Osteocyte (in vitro differentiated cells): ENCODE measurements at regions not wholly inside any gene's neighbourhood (a gene's known extent, or its start where the extent isn't known, plus 50 kb on each side); places are given as distances from the start of the nearest gene placed in this dataset.

Experiments
- DNase-seq: peaks from one replicate; pipeline ENCODE4 v3.0.0; 2021; ENCODE audit warnings: mixed read lengths; ENCODE audit not compliant: unreplicated experiment; ENCODE audit errors: extremely low spot score
- H3K27ac Mint-ChIP-seq: one replicate; pipeline ENCODE4 v1.8.0; 2021; ENCODE audit warnings: mild to moderate bottlenecking, mixed read lengths; ENCODE audit not compliant: unreplicated experiment
- H3K27me3 Mint-ChIP-seq: one replicate; pipeline ENCODE4 v1.8.0; 2021; ENCODE audit warnings: mixed read lengths; ENCODE audit not compliant: unreplicated experiment
- H3K36me3 Mint-ChIP-seq: one replicate; pipeline ENCODE4 v1.8.0; 2021; ENCODE audit warnings: mixed read lengths; ENCODE audit not compliant: unreplicated experiment
- H3K4me1 Mint-ChIP-seq: one replicate; pipeline ENCODE4 v1.8.0; 2021; ENCODE audit warnings: mixed read lengths; ENCODE audit not compliant: unreplicated experiment
- H3K4me3 Mint-ChIP-seq: one replicate; pipeline ENCODE4 v1.8.0; 2021; ENCODE audit warnings: mild to moderate bottlenecking, moderate library complexity, mixed read lengths; ENCODE audit not compliant: unreplicated experiment
- H3K9me3 Mint-ChIP-seq: one replicate; pipeline ENCODE4 v1.8.0; 2021; ENCODE audit warnings: mixed read lengths; ENCODE audit not compliant: unreplicated experiment
- TF ChIP-seq, protein P1 (sequence below): fragments of 200-600 bp; sonication (generic); IDR thresholded peaks from 2 replicates; pipeline ENCODE4 v1.5.0; 2021; ENCODE audit warnings: antibody characterized with exemption, mild to moderate bottlenecking, moderate library complexity

DNA sequence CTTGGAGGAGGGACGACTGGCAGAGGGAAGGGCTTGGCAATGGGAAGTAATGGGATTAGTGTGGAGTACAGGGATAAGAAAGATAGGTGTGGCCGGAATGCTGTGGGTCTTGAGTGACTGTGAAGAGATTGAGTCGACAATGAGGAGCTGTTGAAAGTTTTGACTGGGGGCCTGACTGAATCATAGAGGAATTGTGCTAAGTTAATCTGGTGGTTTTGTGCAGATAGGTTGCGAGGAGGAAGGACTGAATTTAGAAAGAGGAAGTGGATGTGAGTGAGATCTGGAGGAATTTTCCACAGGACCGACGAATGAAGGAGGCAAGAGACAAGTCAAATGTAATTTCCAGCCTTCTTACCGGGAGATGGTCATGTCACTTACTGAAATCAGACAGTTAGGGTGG is 143.9 kb upstream of the RALGAPA2 start:
- no peak overlapping the region for H3K27ac Mint-ChIP-seq
- TF ChIP-seq, protein P1, sequence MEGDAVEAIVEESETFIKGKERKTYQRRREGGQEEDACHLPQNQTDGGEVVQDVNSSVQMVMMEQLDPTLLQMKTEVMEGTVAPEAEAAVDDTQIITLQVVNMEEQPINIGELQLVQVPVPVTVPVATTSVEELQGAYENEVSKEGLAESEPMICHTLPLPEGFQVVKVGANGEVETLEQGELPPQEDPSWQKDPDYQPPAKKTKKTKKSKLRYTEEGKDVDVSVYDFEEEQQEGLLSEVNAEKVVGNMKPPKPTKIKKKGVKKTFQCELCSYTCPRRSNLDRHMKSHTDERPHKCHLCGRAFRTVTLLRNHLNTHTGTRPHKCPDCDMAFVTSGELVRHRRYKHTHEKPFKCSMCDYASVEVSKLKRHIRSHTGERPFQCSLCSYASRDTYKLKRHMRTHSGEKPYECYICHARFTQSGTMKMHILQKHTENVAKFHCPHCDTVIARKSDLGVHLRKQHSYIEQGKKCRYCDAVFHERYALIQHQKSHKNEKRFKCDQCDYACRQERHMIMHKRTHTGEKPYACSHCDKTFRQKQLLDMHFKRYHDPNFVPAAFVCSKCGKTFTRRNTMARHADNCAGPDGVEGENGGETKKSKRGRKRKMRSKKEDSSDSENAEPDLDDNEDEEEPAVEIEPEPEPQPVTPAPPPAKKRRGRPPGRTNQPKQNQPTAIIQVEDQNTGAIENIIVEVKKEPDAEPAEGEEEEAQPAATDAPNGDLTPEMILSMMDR: no peak

DNA sequence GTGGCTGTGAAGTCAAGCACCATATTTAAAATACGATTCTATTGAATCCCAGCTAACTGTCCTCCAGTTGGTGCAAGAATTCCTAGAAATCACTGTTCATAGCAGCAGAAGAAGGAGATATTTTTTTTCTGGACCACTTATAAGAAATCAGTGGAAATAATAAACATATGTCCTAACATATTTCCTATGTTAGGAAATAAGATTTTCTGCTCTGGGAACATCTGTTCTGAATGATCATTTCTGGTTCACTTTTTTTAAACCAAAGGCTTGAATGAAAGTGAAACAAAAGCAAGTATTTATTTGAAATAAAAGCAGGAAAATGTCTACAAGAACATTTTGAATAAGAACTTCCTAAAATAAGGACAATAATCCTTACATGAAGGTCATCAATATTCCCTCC is 138.9 kb upstream of the RALGAPA2 start:
- TF ChIP-seq, protein P1: no peak
- no peaks in the 10 kb centered on the region for H3K36me3 Mint-ChIP-seq
- no peak for DNase-seq

More for the DNA sequence above, 143.9 kb upstream of the RALGAPA2 start:
- Mint-ChIP-seq H3K27me3 (no peaks in the 10 kb centered on the region), H3K4me1 (no peaks in the 10 kb centered on the region), H3K9me3 (no peaks in the 10 kb centered on the region), H3K4me3 (no peak overlapping the region), H3K36me3 (no peaks in the 10 kb centered on the region)
- DNase-seq: no peak

DNA sequence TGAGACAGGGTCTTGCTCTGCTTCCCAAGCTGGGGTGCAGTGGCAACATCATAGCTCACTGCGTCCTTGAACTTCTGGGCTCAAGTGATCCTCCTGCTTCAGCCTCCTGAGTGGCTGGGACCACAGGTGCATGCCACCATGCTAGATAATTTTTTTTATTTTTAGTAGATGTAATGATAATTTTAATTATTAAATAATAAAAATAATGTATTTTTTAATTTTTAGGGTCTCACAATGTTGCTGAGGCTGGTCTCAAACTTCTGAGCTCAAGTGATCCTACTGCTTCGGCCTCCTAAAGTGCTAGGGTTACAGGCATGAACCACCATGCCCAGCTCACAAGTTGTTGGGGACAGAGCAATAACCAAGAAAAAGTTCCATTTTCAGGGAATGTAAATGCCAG is 138.0 kb upstream of the RALGAPA2 start:
- Mint-ChIP-seq H3K27ac (no peak overlapping the region), H3K4me1 (no peaks in the 10 kb centered on the region), H3K4me3 (no peak overlapping the region), H3K27me3 (no peaks in the 10 kb centered on the region), H3K9me3 (no peaks in the 10 kb centered on the region), H3K36me3 (no peaks in the 10 kb centered on the region)
- TF ChIP-seq, protein P1: no peak
- DNase-seq: no peak

More for the DNA sequence above, 138.9 kb upstream of the RALGAPA2 start:
- H3K27ac Mint-ChIP-seq: no peak overlapping the region
- H3K4me3 Mint-ChIP-seq: no peak overlapping the region
- no peaks in the 10 kb centered on the region for H3K27me3 Mint-ChIP-seq
- H3K4me1 Mint-ChIP-seq: no peaks in the 10 kb centered on the region
- no peaks in the 10 kb centered on the region for H3K9me3 Mint-ChIP-seq

DNA sequence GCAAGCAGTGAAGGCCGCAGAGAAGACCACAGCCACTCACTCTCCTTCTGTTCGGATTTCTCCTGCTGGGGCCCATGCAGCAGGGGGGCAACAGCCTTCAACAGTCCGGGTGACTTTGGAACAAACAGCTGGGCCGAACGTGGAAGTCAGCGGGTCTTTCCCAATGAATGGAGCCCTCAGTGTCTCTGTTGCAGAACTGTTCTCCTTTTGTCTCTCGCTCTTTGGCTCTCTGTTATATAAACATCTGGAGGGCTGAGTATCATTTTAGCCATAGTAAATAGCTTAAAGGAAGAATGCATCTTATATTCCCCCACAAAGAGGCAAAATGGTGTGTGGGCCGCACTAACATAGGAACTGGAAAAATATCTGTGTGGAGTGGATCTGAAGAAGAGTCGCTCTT is 136.7 kb upstream of the RALGAPA2 start:
- no peaks in the 10 kb centered on the region for H3K9me3 Mint-ChIP-seq
- TF ChIP-seq, protein P1: no peak
- no peak overlapping the region for H3K27ac Mint-ChIP-seq
- H3K27me3 Mint-ChIP-seq: no peaks in the 10 kb centered on the region
- no peak for DNase-seq
- H3K4me1 Mint-ChIP-seq: no peaks in the 10 kb centered on the region
- no peak overlapping the region for H3K4me3 Mint-ChIP-seq
- no peaks in the 10 kb centered on the region for H3K36me3 Mint-ChIP-seq

DNA sequence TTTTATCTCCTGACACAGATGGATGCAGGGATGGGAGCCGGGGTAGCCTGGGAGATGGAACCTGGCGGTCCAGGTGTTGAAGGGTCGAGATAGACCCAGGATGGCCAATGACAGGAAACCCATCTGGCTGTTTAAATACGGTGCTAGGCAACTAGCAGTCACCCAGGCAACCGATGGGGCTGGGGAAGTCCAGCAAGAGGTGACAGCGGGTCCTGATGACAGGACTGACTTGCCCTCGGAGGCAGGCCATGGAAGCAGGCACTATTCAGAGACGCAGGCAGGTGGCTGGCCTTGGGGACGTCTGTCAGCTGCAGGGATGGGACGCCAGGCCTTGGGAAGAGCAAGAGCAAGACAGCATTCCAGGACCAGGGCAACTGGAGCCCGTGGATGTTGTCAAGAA is 135.4 kb upstream of the RALGAPA2 start:
- no peak for DNase-seq
- no peak overlapping the region for H3K27ac Mint-ChIP-seq
- H3K36me3 Mint-ChIP-seq: no peaks in the 10 kb centered on the region
- no peaks in the 10 kb centered on the region for H3K9me3 Mint-ChIP-seq
- H3K27me3 Mint-ChIP-seq: peaks cover 2% of the 10 kb centered on the region
- H3K4me1 Mint-ChIP-seq: no peaks in the 10 kb centered on the region
- no peak overlapping the region for H3K4me3 Mint-ChIP-seq
- TF ChIP-seq, protein P1: no peak
